ENCODE measurements at regions not wholly inside any gene's neighbourhood (a gene's known extent, or its start where the extent isn't known, plus 50 kb on each side); places are given as distances from the start of the nearest gene placed in this dataset.

GRCh38 chr2:210873631-210874030 lies 317.2 kb downstream of the CPS1 start:
- Histone ChIP-seq H3K9me3 (ENCODE audit: control insufficient read depth, insufficient read depth, low read length) (no peaks in the 10 kb centered on the region), H3K27me3 (ENCODE audit: control insufficient read depth, insufficient read depth, low read length) (no peaks in the 10 kb centered on the region), H3K4me3 (ENCODE audit: low read length) (no peak overlapping the region), H3K36me3 (ENCODE audit: control insufficient read depth, insufficient read depth, low read length) (no peaks in the 10 kb centered on the region), H3K27ac (ENCODE audit: low read length) (no peak overlapping the region), H3K4me1 (ENCODE audit: control insufficient read depth, insufficient read depth, low read length) (no peaks in the 10 kb centered on the region)
- Mint-ChIP-seq H3K9me3 (peaks cover 12 to 17% of the 10 kb centered on the region in 2 donors), H3K27ac (no peak overlapping the region), H3K4me3 (no peak overlapping the region), H3K36me3 (peaks cover 7% of the 10 kb centered on the region), H3K27me3 (ENCODE audit: low read depth in 2 of 2) (no peaks in the 10 kb centered on the region), H3K4me1 (no peaks in the 10 kb centered on the region)
- TF ChIP-seq, protein P1, sequence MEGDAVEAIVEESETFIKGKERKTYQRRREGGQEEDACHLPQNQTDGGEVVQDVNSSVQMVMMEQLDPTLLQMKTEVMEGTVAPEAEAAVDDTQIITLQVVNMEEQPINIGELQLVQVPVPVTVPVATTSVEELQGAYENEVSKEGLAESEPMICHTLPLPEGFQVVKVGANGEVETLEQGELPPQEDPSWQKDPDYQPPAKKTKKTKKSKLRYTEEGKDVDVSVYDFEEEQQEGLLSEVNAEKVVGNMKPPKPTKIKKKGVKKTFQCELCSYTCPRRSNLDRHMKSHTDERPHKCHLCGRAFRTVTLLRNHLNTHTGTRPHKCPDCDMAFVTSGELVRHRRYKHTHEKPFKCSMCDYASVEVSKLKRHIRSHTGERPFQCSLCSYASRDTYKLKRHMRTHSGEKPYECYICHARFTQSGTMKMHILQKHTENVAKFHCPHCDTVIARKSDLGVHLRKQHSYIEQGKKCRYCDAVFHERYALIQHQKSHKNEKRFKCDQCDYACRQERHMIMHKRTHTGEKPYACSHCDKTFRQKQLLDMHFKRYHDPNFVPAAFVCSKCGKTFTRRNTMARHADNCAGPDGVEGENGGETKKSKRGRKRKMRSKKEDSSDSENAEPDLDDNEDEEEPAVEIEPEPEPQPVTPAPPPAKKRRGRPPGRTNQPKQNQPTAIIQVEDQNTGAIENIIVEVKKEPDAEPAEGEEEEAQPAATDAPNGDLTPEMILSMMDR (IDR thresholded peaks at IDR 0.05): no peak
- DNase-seq: no peak
- no CpG with 5 or more reads among the region's 1 CpG for WGBS (ENCODE audit: insufficient coverage)
- no peak for ATAC-seq
- intact Hi-C loops (cut with micrococcal nuclease): no loop called here

DNA sequence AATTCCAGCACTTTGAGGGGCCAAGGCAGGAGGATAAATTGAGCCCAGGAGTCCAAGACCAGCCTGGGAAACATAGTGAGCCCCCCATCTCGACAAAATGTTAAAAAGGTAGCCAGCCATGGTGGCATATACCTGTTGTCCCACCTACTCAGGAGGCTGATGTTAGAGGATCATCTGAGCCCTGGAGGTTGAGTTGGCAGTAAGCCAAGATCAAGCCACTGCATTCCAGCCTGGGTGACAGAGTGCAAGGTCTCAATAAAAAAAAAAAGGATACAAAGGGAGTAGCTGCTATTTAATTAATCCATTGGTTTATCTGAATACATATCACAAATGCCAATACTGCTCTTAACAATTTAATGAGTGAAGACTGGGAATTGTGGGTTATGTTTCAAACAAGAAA lies 327.8 kb downstream of the CPS1 start:
- TF ChIP-seq, protein P1 (IDR thresholded peaks at IDR 0.05): no peak
- H3K27me3 ChIP-seq (ENCODE audit: control insufficient read depth, insufficient read depth, low read length): no peaks in the 10 kb centered on the region
- H3K27ac ChIP-seq (ENCODE audit: low read length): no peak overlapping the region
- intact Hi-C loops (cut with micrococcal nuclease): no loop called here
- H3K4me3 ChIP-seq (ENCODE audit: low read length): no peak overlapping the region
- Mint-ChIP-seq H3K4me1 (no peaks in the 10 kb centered on the region), H3K27ac (no peak overlapping the region), H3K4me3 (no peak overlapping the region), H3K9me3 (peaks cover 5 to 17% of the 10 kb centered on the region in 2 donors), H3K27me3 (ENCODE audit: low read depth in 2 of 2) (no peaks in the 10 kb centered on the region), H3K36me3 (no peaks in the 10 kb centered on the region)
- 70% methylated on average over 1 of the region's 1 CpG for WGBS (ENCODE audit: insufficient coverage)
- H3K9me3 ChIP-seq (ENCODE audit: control insufficient read depth, insufficient read depth, low read length): no peaks in the 10 kb centered on the region
- no peaks in the 10 kb centered on the region for H3K4me1 ChIP-seq (ENCODE audit: control insufficient read depth, insufficient read depth, low read length)
- no peak for DNase-seq
- H3K36me3 ChIP-seq (ENCODE audit: control insufficient read depth, insufficient read depth, low read length): no peaks in the 10 kb centered on the region
- ATAC-seq: no peak

DNA sequence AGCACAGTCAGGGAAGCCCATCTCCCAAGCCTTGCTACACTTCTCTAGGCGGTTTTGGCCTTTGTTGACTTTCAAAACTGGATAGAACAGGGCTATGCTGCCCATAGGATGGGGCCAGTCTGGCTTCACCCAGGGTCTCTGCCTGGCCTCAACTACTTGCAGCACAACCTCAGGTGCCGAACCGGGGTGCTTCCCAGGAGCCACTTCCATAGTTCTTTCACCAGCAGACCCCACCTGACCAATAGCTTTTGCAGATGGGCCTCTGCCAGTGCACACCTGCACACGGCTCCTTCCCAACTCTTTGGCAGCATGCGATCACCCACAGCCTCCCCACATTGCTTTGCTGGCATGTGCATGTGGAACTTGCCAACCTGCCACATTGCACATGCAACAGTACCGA lies 331.6 kb downstream of the CPS1 start:
- Mint-ChIP-seq H3K27ac (no peak overlapping the region), H3K4me1 (no peaks in the 10 kb centered on the region), H3K27me3 (ENCODE audit: low read depth in 2 of 2) (no peaks in the 10 kb centered on the region), H3K9me3 (peaks cover 6 to 27% of the 10 kb centered on the region in 2 donors), H3K4me3 (no peak overlapping the region), H3K36me3 (peaks cover 12% of the 10 kb centered on the region)
- Histone ChIP-seq H3K27ac (ENCODE audit: low read length) (no peak overlapping the region), H3K9me3 (ENCODE audit: control insufficient read depth, insufficient read depth, low read length) (no peaks in the 10 kb centered on the region), H3K4me3 (ENCODE audit: low read length) (no peak overlapping the region), H3K36me3 (ENCODE audit: control insufficient read depth, insufficient read depth, low read length) (no peaks in the 10 kb centered on the region), H3K27me3 (ENCODE audit: control insufficient read depth, insufficient read depth, low read length) (no peaks in the 10 kb centered on the region), H3K4me1 (ENCODE audit: control insufficient read depth, insufficient read depth, low read length) (no peaks in the 10 kb centered on the region)
- WGBS (ENCODE audit: insufficient coverage): 85% methylated on average over 5 of the region's 6 CpGs
- DNase-seq (no peak), ATAC-seq (no peak)
- intact Hi-C loops (cut with micrococcal nuclease): no loop called here
- TF ChIP-seq, protein P1 (IDR thresholded peaks at IDR 0.05): no peak

- WGBS (ENCODE audit: insufficient coverage): 85% methylated on average over 4 of the region's 5 CpGs
- Mint-ChIP-seq H3K27ac (no peak overlapping the region), H3K4me1 (no peaks in the 10 kb centered on the region)
These were observed 338.7 kb downstream of the CPS1 start for GRCh38 chr2:210895132-210895531.

More at GRCh38 chr2:210895132-210895531, 338.7 kb downstream of the CPS1 start:
- Histone ChIP-seq H3K27me3 (ENCODE audit: control insufficient read depth, insufficient read depth, low read length) (no peaks in the 10 kb centered on the region), H3K9me3 (ENCODE audit: control insufficient read depth, insufficient read depth, low read length) (no peaks in the 10 kb centered on the region), H3K4me3 (ENCODE audit: low read length) (no peak overlapping the region), H3K36me3 (ENCODE audit: control insufficient read depth, insufficient read depth, low read length) (no peaks in the 10 kb centered on the region), H3K4me1 (ENCODE audit: control insufficient read depth, insufficient read depth, low read length) (no peaks in the 10 kb centered on the region), H3K27ac (ENCODE audit: low read length) (no peak overlapping the region)
- ATAC-seq: no peak
- no peaks in the 10 kb centered on the region for H3K27me3 Mint-ChIP-seq (ENCODE audit: low read depth in 2 of 2)
- DNase-seq: no peak
- peaks cover 18 to 23% of the 10 kb centered on the region in 2 donors for H3K9me3 Mint-ChIP-seq
- H3K4me3 Mint-ChIP-seq: no peak overlapping the region
- intact Hi-C loops (cut with micrococcal nuclease): no loop called here
- TF ChIP-seq, protein P1 (IDR thresholded peaks at IDR 0.05): no peak
- H3K36me3 Mint-ChIP-seq: peaks cover 11% of the 10 kb centered on the region
